C4-2B (cell line): ENCODE measurements at regions not wholly inside any gene's neighbourhood (a gene's known extent, or its start where the extent isn't known, plus 50 kb on each side); places are given as distances from the start of the nearest gene placed in this dataset.

Experiments
- CTCF ChIP-seq: fragments of 450-650 bp; conservative IDR thresholded peaks from 2 replicates; pipeline ENCODE4 v1.5.1; 2017; ENCODE audit warnings: mild to moderate bottlenecking
- ZFX ChIP-seq: fragments of 450-650 bp; IDR thresholded peaks from 2 replicates; pipeline ENCODE4 v1.6.1; 2017

GRCh38 chr3:40720341-40720740 lies 195.6 kb downstream of the ZNF621 start:
- TF ChIP-seq CTCF (no peak), ZFX (no peak)
